Iris pigment epithelial cell (primary cell): ENCODE measurements at regions not wholly inside any gene's neighbourhood (a gene's known extent, or its start where the extent isn't known, plus 50 kb on each side); places are given as distances from the start of the nearest gene placed in this dataset.

Experiments
- DNase-seq: peaks from one replicate; pipeline ENCODE4 v3.0.0-alpha.2; 2011; ENCODE audit warnings: low read depth

GRCh38 chr9:21564175-21564574 lies 82.1 kb upstream of the IFNE start:
- DNase-seq = no peak

GRCh38 chr9:21565155-21565554 lies 83.0 kb upstream of the IFNE start:
- DNase-seq = no peak

GRCh38 chr9:21567926-21568325 lies 85.8 kb upstream of the IFNE start:
- no peak for DNase-seq

- DNase-seq = no peak
These were observed 86.4 kb upstream of the IFNE start for GRCh38 chr9:21568484-21568883.

- DNase-seq = no peak
These were observed 87.6 kb upstream of the IFNE start for GRCh38 chr9:21569721-21570120.

GRCh38 chr9:21570643-21571275 lies 88.6 kb upstream of the IFNE start:
- DNase-seq = no peak

GRCh38 chr9:21574261-21574660 lies 92.1 kb upstream of the IFNE start:
- DNase-seq = no peak

- DNase-seq = peak; percentile 96
These were observed 94.4 kb upstream of the IFNE start for GRCh38 chr9:21576331-21577189.

GRCh38 chr9:21579247-21579671 lies 97.1 kb upstream of the IFNE start:
- peak; percentile 82 for DNase-seq

GRCh38 chr9:21579743-21580142 lies 97.6 kb upstream of the IFNE start:
- DNase-seq = no peak

GRCh38 chr9:21580636-21581378 lies 98.7 kb upstream of the IFNE start:
- peak; percentile 85 for DNase-seq

GRCh38 chr9:21583628-21584377 lies 101.7 kb upstream of the IFNE start:
- DNase-seq = no peak

- no peak for DNase-seq
These were observed 102.8 kb upstream of the IFNE start for GRCh38 chr9:21584890-21585289.

GRCh38 chr9:21585756-21586752 lies 103.9 kb upstream of the IFNE start:
- DNase-seq = peak; percentile 49

GRCh38 chr9:21589344-21590056 lies 107.4 kb upstream of the IFNE start:
- no peak for DNase-seq

GRCh38 chr9:21590058-21590996 lies 108.2 kb upstream of the IFNE start:
- peak; percentile 47 for DNase-seq

- DNase-seq = peak; percentile 100
These were observed 109.3 kb upstream of the IFNE start for GRCh38 chr9:21591221-21592062.

GRCh38 chr9:21592063-21592338 lies 109.9 kb upstream of the IFNE start:
- DNase-seq = no peak
